Nephron progenitor cell (in vitro differentiated cells): ENCODE measurements at regions not wholly inside any gene's neighbourhood (a gene's known extent, or its start where the extent isn't known, plus 50 kb on each side); places are given as distances from the start of the nearest gene placed in this dataset.

Experiments
- DNase-seq: peaks from one replicate; pipeline ENCODE4 v3.0.0; 2021
- H3K27ac Mint-ChIP-seq: 2 replicates; pipeline ENCODE4 v1.8.0; 2021; ENCODE audit warnings: mild to moderate bottlenecking, moderate library complexity, mixed read lengths
- H3K27me3 Mint-ChIP-seq: 2 replicates; pipeline ENCODE4 v1.8.0; 2021; ENCODE audit warnings: mild to moderate bottlenecking, low read depth, mixed read lengths; ENCODE audit not compliant: poor library complexity
- H3K36me3 Mint-ChIP-seq: 2 replicates; pipeline ENCODE4 v1.8.0; 2021; ENCODE audit warnings: low read depth, mixed read lengths
- H3K4me1 Mint-ChIP-seq: 2 replicates; pipeline ENCODE4 v1.8.0; 2021; ENCODE audit warnings: mixed read lengths
- H3K4me3 Mint-ChIP-seq: 2 replicates; pipeline ENCODE4 v1.8.0; 2021; ENCODE audit warnings: mild to moderate bottlenecking, moderate library complexity, mixed read lengths
- H3K9me3 Mint-ChIP-seq: 2 replicates; pipeline ENCODE4 v1.8.0; 2021; ENCODE audit warnings: mild to moderate bottlenecking, moderate library complexity, mixed read lengths
- TF ChIP-seq, protein P1 (sequence below): fragments of 200-600 bp; sonication (generic); IDR thresholded peaks from 2 replicates; pipeline ENCODE4 v1.5.0; 2021; ENCODE audit warnings: antibody characterized with exemption

DNA sequence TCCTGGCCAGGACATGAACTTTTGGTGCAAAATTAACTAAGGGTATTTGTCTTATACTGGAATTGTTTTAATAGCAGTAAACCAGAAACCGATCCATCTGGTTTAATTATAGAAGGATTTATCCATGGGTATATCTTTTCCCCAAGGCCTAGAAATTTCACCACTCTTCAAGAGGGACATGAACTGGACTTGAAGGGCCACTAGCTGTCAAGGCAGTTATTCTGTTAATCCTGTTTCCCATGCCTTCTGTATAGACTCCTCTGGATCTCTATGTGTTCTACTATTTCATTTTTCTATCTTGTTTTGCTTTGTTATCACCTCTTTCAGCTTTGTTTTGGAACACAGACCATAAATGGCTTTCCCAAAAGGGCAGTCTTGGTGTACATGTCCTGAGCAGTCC lies 467.6 kb downstream of the KIF4B start:
- H3K9me3 Mint-ChIP-seq, result no peaks in the 10 kb centered on the region

GRCh38 chr5:155482428-155482827 lies 468.9 kb downstream of the KIF4B start:
- TF ChIP-seq, protein P1, sequence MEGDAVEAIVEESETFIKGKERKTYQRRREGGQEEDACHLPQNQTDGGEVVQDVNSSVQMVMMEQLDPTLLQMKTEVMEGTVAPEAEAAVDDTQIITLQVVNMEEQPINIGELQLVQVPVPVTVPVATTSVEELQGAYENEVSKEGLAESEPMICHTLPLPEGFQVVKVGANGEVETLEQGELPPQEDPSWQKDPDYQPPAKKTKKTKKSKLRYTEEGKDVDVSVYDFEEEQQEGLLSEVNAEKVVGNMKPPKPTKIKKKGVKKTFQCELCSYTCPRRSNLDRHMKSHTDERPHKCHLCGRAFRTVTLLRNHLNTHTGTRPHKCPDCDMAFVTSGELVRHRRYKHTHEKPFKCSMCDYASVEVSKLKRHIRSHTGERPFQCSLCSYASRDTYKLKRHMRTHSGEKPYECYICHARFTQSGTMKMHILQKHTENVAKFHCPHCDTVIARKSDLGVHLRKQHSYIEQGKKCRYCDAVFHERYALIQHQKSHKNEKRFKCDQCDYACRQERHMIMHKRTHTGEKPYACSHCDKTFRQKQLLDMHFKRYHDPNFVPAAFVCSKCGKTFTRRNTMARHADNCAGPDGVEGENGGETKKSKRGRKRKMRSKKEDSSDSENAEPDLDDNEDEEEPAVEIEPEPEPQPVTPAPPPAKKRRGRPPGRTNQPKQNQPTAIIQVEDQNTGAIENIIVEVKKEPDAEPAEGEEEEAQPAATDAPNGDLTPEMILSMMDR, result no peak
- H3K27ac Mint-ChIP-seq, result no peak overlapping the region
- H3K9me3 Mint-ChIP-seq, result no peaks in the 10 kb centered on the region
- no peak for DNase-seq
- H3K4me3 Mint-ChIP-seq, result no peak overlapping the region
- H3K4me1 Mint-ChIP-seq, result no peaks in the 10 kb centered on the region
- no peaks in the 10 kb centered on the region for H3K36me3 Mint-ChIP-seq
- no peaks in the 10 kb centered on the region for H3K27me3 Mint-ChIP-seq

More for the DNA sequence above, 467.6 kb downstream of the KIF4B start:
- TF ChIP-seq, protein P1, result no peak
- Mint-ChIP-seq H3K27me3 (no peaks in the 10 kb centered on the region), H3K27ac (no peak overlapping the region), H3K4me1 (no peaks in the 10 kb centered on the region), H3K36me3 (no peaks in the 10 kb centered on the region), H3K4me3 (no peak overlapping the region)
- DNase-seq, result no peak

GRCh38 chr5:155485386-155485785 lies 471.8 kb downstream of the KIF4B start:
- H3K27ac Mint-ChIP-seq, result no peak overlapping the region
- no peaks in the 10 kb centered on the region for H3K27me3 Mint-ChIP-seq
- TF ChIP-seq, protein P1, result no peak
- no peaks in the 10 kb centered on the region for H3K36me3 Mint-ChIP-seq
- H3K4me1 Mint-ChIP-seq, result no peaks in the 10 kb centered on the region
- H3K4me3 Mint-ChIP-seq, result no peak overlapping the region
- H3K9me3 Mint-ChIP-seq, result peaks cover 6% of the 10 kb centered on the region
- no peak for DNase-seq

- peaks cover 6% of the 10 kb centered on the region for H3K9me3 Mint-ChIP-seq
- H3K36me3 Mint-ChIP-seq, result no peaks in the 10 kb centered on the region
- peaks cover 4% of the 10 kb centered on the region for H3K27me3 Mint-ChIP-seq
- no peaks in the 10 kb centered on the region for H3K4me1 Mint-ChIP-seq
- DNase-seq, result no peak
- no peak overlapping the region for H3K27ac Mint-ChIP-seq
- TF ChIP-seq, protein P1, result no peak
- H3K4me3 Mint-ChIP-seq, result no peak overlapping the region
These were observed 476.4 kb downstream of the KIF4B start for GRCh38 chr5:155489949-155490348.

DNA sequence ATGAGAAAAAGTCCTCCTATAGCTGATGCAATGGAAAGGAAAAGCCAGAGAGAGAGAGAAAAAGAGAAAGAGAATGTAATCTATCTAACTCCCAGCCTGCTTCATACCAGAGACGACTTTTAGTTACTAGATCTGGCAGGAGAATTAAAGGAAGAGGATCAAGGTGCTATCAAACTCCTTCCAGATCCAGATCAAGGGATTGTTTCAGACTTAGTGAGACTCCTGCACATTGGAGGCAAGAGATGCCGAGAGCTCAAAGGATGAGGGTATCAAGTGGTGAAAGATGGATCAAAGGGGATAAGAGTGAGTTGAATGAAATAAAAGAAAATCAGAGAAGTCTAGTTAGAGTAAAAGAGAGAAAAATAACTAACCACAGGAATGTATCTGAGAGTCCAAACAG lies 478.6 kb downstream of the KIF4B start:
- Mint-ChIP-seq H3K27ac (no peak overlapping the region), H3K36me3 (no peaks in the 10 kb centered on the region), H3K4me3 (no peak overlapping the region), H3K27me3 (peaks cover 4% of the 10 kb centered on the region), H3K4me1 (no peaks in the 10 kb centered on the region), H3K9me3 (peaks cover 6% of the 10 kb centered on the region)
- TF ChIP-seq, protein P1, result no peak
- no peak for DNase-seq

GRCh38 chr5:155504606-155505005 lies 491.1 kb downstream of the KIF4B start:
- no peaks in the 10 kb centered on the region for H3K4me1 Mint-ChIP-seq
- no peaks in the 10 kb centered on the region for H3K27me3 Mint-ChIP-seq
- no peak overlapping the region for H3K27ac Mint-ChIP-seq
- H3K9me3 Mint-ChIP-seq, result no peaks in the 10 kb centered on the region
- TF ChIP-seq, protein P1, result no peak
- H3K4me3 Mint-ChIP-seq, result no peak overlapping the region
- DNase-seq, result no peak
- H3K36me3 Mint-ChIP-seq, result no peaks in the 10 kb centered on the region
